ENCODE measurements at regions not wholly inside any gene's neighbourhood (a gene's known extent, or its start where the extent isn't known, plus 50 kb on each side); places are given as distances from the start of the nearest gene placed in this dataset.

DNA sequence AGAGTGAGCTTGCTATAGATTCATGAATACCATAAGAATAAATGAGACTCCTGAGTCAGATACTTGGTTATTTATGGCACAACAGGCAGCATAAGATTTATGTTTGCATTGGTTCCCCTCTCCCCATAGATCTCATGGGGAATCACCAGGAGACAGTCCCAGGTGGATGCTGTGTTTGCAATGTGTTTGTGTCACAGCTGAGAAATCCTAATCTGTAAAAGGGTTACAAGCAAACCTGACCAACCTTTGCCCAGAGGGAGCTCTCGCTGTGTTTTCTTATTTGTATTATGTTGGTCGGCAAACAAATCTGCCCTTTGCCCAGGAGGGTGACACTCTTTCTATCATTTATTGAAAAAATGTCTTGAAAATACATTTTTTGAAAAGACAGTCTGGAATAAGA is 236.2 kb downstream of the ZPLD1 start:
- Histone ChIP-seq H3K4me1 (ENCODE audit: control insufficient read depth, insufficient read depth, low read length) (peaks cover 6% of the 10 kb centered on the region), H3K4me3 (ENCODE audit: low read depth, low read length) (no peak overlapping the region), H3K36me3 (ENCODE audit: control insufficient read depth, insufficient read depth, low read length) (no peaks in the 10 kb centered on the region), H3K27me3 (ENCODE audit: control insufficient read depth, insufficient read depth, low read length) (no peaks in the 10 kb centered on the region), H3K27ac (ENCODE audit: low read depth, low read length) (no peak overlapping the region), H3K9me3 (ENCODE audit: control insufficient read depth, insufficient read depth, low read length) (no peaks in the 10 kb centered on the region)
- WGBS (ENCODE audit: insufficient coverage), result no CpG with 5 or more reads among the region's 2 CpGs
- DNase-seq (ENCODE audit: low read depth in 4 of 6, low spot score in 6 of 6), result no peak

DNA sequence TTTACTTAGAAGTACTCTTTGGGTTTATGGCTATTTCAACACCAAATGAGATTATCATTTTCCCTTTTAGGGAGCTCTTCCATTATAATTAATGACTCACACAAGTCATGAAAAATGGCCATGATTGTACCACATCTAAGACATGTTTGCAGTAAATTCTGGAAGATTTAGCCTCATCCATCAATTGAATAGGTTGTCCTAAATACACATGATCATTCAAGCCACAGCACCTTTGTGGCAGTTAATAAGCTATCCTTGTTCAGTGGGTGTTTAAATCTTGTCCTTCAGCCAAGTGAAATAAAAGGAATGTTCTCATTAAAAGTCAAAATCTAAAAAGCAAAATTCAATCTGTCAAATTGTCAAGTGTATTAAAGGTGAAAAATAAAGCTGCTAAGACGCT is 237.5 kb downstream of the ZPLD1 start:
- WGBS (ENCODE audit: insufficient coverage), result no CpG with 5 or more reads among the region's 1 CpG
- peaks cover 6% of the 10 kb centered on the region for H3K4me1 ChIP-seq (ENCODE audit: control insufficient read depth, insufficient read depth, low read length)
- no peaks in the 10 kb centered on the region for H3K36me3 ChIP-seq (ENCODE audit: control insufficient read depth, insufficient read depth, low read length)
- no peaks in the 10 kb centered on the region for H3K27me3 ChIP-seq (ENCODE audit: control insufficient read depth, insufficient read depth, low read length)
- no peak overlapping the region for H3K4me3 ChIP-seq (ENCODE audit: low read depth, low read length)
- H3K27ac ChIP-seq (ENCODE audit: low read depth, low read length), result no peak overlapping the region
- no peaks in the 10 kb centered on the region for H3K9me3 ChIP-seq (ENCODE audit: control insufficient read depth, insufficient read depth, low read length)
- no peak for DNase-seq (ENCODE audit: low read depth in 4 of 6, low spot score in 6 of 6)

DNA sequence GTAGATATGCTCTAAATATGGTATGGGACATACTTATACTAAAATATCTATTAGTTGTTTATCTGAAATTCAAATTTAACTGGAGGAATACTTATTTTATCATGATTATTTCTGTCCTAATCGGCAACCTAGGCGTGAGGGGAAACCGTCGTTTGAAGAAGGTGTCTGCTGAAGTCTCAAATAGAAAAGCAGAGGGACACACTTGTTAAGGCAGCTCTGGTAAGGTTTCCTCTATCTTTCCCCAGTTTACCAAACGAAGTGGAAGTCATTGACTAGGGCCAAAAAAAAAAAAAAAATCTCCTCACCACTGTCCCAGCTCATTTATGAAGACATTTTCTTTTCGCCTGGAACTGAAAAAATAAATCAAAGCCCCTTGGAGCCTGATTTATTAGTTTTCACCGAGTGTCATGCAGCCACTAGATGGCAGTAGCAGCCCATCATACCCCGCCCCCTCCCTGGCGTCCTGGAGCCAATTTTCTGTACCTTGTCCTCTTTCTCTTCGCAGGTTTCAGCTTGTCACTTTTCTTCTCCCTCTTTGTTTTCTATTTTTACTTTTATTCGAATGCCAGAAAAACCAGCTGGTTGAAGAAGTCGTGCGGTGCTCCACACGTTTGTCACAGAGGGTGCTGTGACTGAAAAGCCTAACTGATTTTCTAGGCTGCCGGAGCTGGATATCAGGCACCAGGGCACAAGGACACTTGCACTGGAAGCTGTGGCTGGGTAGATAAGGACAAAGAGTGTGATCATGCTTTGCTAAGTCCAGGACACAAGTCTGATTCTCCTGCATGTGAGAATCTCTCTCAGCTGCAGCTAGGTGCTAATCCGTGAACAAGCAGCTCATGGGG is 238.7 kb downstream of the ZPLD1 start:
- Histone ChIP-seq H3K36me3 (ENCODE audit: control insufficient read depth, insufficient read depth, low read length) (no peaks in the 10 kb centered on the region), H3K4me1 (ENCODE audit: control insufficient read depth, insufficient read depth, low read length) (peaks cover 6% of the 10 kb centered on the region), H3K4me3 (ENCODE audit: low read depth, low read length) (peak overlapping the region; percentile 43), H3K27me3 (ENCODE audit: control insufficient read depth, insufficient read depth, low read length) (no peaks in the 10 kb centered on the region), H3K27ac (ENCODE audit: low read depth, low read length) (peak overlapping the region; percentile 35), H3K9me3 (ENCODE audit: control insufficient read depth, insufficient read depth, low read length) (no peaks in the 10 kb centered on the region)
- 2% methylated on average over 10 of the region's 16 CpGs for WGBS (ENCODE audit: insufficient coverage)
- peak; percentile 65 to 94 (median 72) for DNase-seq (ENCODE audit: low read depth in 4 of 6, low spot score in 6 of 6)

DNA sequence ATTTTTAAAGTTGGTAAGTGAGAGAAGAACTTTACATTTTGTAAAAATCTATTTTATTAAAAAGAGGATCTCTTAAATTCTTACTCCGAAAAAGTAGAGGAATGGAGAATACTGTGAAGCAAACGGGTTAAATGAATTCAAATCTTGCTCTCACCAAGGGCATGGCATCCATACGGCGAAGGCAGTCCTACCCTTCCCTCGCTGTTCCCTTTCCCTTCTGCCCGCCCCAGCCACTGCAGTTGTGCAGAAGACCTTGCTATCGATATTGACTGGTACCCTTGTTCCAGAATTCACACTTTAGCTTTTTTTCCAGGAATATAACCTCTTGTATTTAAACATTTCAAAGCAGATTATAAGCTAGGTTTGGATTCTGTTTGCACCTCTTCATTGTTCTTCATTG is 239.5 kb downstream of the ZPLD1 start:
- no peaks in the 10 kb centered on the region for H3K36me3 ChIP-seq (ENCODE audit: control insufficient read depth, insufficient read depth, low read length)
- 95% methylated on average over 5 of the region's 7 CpGs for WGBS (ENCODE audit: insufficient coverage)
- H3K9me3 ChIP-seq (ENCODE audit: control insufficient read depth, insufficient read depth, low read length), result no peaks in the 10 kb centered on the region
- no peak for DNase-seq (ENCODE audit: low read depth in 4 of 6, low spot score in 6 of 6)
- H3K4me1 ChIP-seq (ENCODE audit: control insufficient read depth, insufficient read depth, low read length), result peaks cover 6% of the 10 kb centered on the region
- H3K27ac ChIP-seq (ENCODE audit: low read depth, low read length), result no peak overlapping the region
- H3K4me3 ChIP-seq (ENCODE audit: low read depth, low read length), result no peak overlapping the region
- no peaks in the 10 kb centered on the region for H3K27me3 ChIP-seq (ENCODE audit: control insufficient read depth, insufficient read depth, low read length)

DNA sequence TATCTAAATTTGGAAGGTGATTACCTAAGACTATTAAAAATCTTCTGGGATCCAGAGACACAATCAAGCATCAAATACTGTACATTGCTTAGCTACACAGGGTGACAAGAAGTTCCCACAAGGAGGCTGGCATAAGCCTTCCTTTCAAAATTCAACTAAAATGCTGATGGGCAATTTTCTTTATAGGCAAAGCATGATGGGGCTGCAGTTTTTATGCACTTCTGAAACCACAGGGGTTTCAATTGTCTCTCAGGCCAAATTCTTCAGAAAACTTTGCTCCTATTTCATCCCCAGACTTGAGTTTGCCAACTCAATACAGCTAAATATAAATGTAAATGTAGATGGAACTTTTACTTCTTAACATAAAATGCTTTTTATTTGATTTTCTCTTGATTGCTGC is 241.6 kb downstream of the ZPLD1 start:
- H3K36me3 ChIP-seq (ENCODE audit: control insufficient read depth, insufficient read depth, low read length), result no peaks in the 10 kb centered on the region
- H3K27me3 ChIP-seq (ENCODE audit: control insufficient read depth, insufficient read depth, low read length), result no peaks in the 10 kb centered on the region
- DNase-seq (ENCODE audit: low read depth in 4 of 6, low spot score in 6 of 6), result no peak
- H3K27ac ChIP-seq (ENCODE audit: low read depth, low read length), result no peak overlapping the region
- H3K4me3 ChIP-seq (ENCODE audit: low read depth, low read length), result no peak overlapping the region
- H3K4me1 ChIP-seq (ENCODE audit: control insufficient read depth, insufficient read depth, low read length), result peaks cover 6% of the 10 kb centered on the region
- H3K9me3 ChIP-seq (ENCODE audit: control insufficient read depth, insufficient read depth, low read length), result no peaks in the 10 kb centered on the region

DNA sequence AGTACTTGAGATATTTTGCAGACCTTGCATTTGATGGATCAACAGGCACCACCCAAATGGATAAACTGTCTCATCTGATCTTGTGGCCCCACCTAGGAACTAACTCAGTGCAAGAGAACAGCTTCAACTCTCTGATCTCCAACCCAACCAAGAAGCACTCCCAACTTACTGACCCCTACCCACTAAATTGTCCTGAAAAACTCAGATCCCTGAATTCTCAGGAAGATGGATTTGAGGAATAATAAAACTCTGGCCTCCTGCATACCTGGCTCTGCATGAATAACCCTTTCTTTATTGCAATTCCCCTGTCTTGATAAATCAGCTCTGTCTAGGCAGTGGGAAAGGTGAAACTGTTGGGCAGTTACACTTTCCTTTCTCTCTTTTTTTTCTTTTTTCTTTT is 247.9 kb downstream of the ZPLD1 start:
- Histone ChIP-seq H3K27ac (ENCODE audit: low read depth, low read length) (no peak overlapping the region), H3K4me1 (ENCODE audit: control insufficient read depth, insufficient read depth, low read length) (no peaks in the 10 kb centered on the region), H3K36me3 (ENCODE audit: control insufficient read depth, insufficient read depth, low read length) (no peaks in the 10 kb centered on the region), H3K4me3 (ENCODE audit: low read depth, low read length) (no peak overlapping the region), H3K27me3 (ENCODE audit: control insufficient read depth, insufficient read depth, low read length) (no peaks in the 10 kb centered on the region), H3K9me3 (ENCODE audit: control insufficient read depth, insufficient read depth, low read length) (no peaks in the 10 kb centered on the region)
- DNase-seq (ENCODE audit: low read depth in 4 of 6, low spot score in 6 of 6), result no peak

DNA sequence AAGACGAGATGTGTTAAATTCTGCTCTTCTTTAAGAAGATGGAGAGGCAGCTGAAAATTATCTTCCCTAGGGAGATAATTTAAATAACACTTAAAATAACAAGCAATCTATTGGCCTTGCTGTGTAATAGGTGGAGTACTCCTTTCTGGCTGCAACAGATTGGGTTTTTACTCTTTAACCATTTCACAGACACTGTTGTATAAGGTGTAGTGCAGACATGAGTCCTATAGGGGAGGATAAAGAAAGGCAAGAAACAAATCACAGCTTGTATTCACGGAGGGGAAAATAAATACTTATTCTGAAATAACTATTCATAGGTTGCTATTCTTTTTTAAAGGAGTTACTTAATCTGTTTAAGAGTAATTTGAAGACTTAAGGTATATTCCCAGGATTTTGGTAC is 252.0 kb downstream of the ZPLD1 start:
- Histone ChIP-seq H3K27me3 (ENCODE audit: control insufficient read depth, insufficient read depth, low read length) (no peaks in the 10 kb centered on the region), H3K27ac (ENCODE audit: low read depth, low read length) (no peak overlapping the region), H3K9me3 (ENCODE audit: control insufficient read depth, insufficient read depth, low read length) (no peaks in the 10 kb centered on the region), H3K4me1 (ENCODE audit: control insufficient read depth, insufficient read depth, low read length) (no peaks in the 10 kb centered on the region), H3K4me3 (ENCODE audit: low read depth, low read length) (no peak overlapping the region), H3K36me3 (ENCODE audit: control insufficient read depth, insufficient read depth, low read length) (no peaks in the 10 kb centered on the region)
- no CpG with 5 or more reads among the region's 2 CpGs for WGBS (ENCODE audit: insufficient coverage)
- DNase-seq (ENCODE audit: low read depth in 4 of 6, low spot score in 6 of 6), result no peak

DNA sequence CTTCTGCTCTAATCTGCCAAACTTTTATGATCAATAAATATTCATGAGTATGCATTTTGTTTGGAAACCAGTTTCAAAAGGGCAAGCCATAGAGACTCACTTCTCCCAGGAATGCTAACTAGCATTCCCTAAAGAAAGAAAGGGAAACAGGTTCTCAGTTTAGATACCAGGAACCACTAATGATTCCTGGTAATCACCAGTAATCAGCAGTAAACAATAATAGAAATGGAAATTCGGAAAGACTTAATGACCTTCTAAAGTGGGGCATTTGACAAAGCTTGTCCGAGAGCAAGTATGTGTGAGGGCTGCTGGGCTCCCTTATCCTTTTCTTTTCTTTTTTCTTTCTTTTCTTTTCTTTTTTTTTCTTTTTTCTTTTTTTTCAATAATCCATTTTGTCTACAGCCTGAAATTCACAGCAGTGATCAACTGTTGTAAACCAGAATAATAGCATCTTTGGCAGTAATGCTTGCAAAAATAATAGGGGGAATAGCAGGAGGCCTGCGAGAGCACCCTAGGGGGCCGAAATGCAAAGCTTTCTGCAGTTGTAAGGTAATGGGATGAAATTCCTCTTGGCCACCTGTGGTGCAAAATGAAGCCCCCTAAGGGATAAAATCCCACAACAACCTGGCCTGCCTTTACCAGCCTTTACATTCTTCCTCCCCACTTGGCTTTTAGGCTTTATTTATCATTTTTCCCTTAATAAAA is 253.2 kb downstream of the ZPLD1 start:
- no peaks in the 10 kb centered on the region for H3K36me3 ChIP-seq (ENCODE audit: control insufficient read depth, insufficient read depth, low read length)
- no peaks in the 10 kb centered on the region for H3K27me3 ChIP-seq (ENCODE audit: control insufficient read depth, insufficient read depth, low read length)
- H3K4me3 ChIP-seq (ENCODE audit: low read depth, low read length), result no peak overlapping the region
- WGBS (ENCODE audit: insufficient coverage), result 20% methylated on average over 2 of the region's 4 CpGs
- peaks cover 2% of the 10 kb centered on the region for H3K9me3 ChIP-seq (ENCODE audit: control insufficient read depth, insufficient read depth, low read length)
- no peaks in the 10 kb centered on the region for H3K4me1 ChIP-seq (ENCODE audit: control insufficient read depth, insufficient read depth, low read length)
- H3K27ac ChIP-seq (ENCODE audit: low read depth, low read length), result no peak overlapping the region
- DNase-seq (ENCODE audit: low read depth in 4 of 6, low spot score in 6 of 6), result peak in 1 of 6 donors; percentile 62

DNA sequence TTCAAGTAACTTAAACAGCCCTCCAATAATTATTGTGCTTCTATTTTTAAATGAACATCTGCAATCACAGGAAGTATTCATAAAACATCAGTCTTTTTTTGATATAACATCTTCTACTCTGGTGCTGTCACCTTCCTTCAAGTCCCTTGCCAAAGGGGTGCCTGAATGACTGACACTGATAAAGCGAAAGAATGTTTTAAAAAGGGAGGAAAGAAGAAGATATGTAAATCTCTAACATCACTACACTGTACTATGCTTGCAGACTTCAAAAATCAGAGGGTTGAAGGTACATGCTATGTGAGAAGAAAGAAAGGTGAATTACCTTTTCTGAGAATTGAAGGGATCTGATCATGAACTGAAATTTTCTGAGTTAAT is 253.7 kb downstream of the ZPLD1 start:
- no peaks in the 10 kb centered on the region for H3K4me1 ChIP-seq (ENCODE audit: control insufficient read depth, insufficient read depth, low read length)
- WGBS (ENCODE audit: insufficient coverage), result no CpG with 5 or more reads among the region's 1 CpG
- H3K4me3 ChIP-seq (ENCODE audit: low read depth, low read length), result no peak overlapping the region
- DNase-seq (ENCODE audit: low read depth in 4 of 6, low spot score in 6 of 6), result no peak
- no peaks in the 10 kb centered on the region for H3K27me3 ChIP-seq (ENCODE audit: control insufficient read depth, insufficient read depth, low read length)
- no peak overlapping the region for H3K27ac ChIP-seq (ENCODE audit: low read depth, low read length)
- H3K9me3 ChIP-seq (ENCODE audit: control insufficient read depth, insufficient read depth, low read length), result peaks cover 2% of the 10 kb centered on the region
- no peaks in the 10 kb centered on the region for H3K36me3 ChIP-seq (ENCODE audit: control insufficient read depth, insufficient read depth, low read length)

DNA sequence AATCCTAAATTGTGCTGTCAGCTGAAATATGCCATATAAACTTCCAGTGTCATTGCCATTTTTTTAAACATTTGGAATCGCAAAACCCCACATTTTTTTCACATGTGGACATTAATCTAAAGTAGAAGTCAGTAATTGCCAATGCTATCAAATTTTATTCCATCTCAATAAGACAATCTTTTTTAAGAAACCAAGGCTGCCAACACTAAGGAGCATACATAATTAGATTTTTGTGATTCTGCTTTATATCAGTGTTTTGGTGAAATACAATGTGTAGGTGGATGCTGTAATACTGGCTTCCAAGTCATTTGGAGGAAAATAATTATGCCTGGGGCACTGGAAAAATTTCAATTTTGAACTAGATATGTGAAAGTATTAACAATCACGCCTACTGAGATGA is 256.7 kb downstream of the ZPLD1 start:
- DNase-seq (ENCODE audit: low read depth in 4 of 6, low spot score in 6 of 6), result no peak
- no peaks in the 10 kb centered on the region for H3K27me3 ChIP-seq (ENCODE audit: control insufficient read depth, insufficient read depth, low read length)
- no peak overlapping the region for H3K4me3 ChIP-seq (ENCODE audit: low read depth, low read length)
- peaks cover 2% of the 10 kb centered on the region for H3K9me3 ChIP-seq (ENCODE audit: control insufficient read depth, insufficient read depth, low read length)
- no CpG with 5 or more reads among the region's 2 CpGs for WGBS (ENCODE audit: insufficient coverage)
- H3K27ac ChIP-seq (ENCODE audit: low read depth, low read length), result no peak overlapping the region
- no peaks in the 10 kb centered on the region for H3K4me1 ChIP-seq (ENCODE audit: control insufficient read depth, insufficient read depth, low read length)
- no peaks in the 10 kb centered on the region for H3K36me3 ChIP-seq (ENCODE audit: control insufficient read depth, insufficient read depth, low read length)
